HCT116 (cell line): ENCODE measurements at regions not wholly inside any gene's neighbourhood (a gene's known extent, or its start where the extent isn't known, plus 50 kb on each side); places are given as distances from the start of the nearest gene placed in this dataset.

Experiments used
- ATAC-seq: fragments of 200-7000 bp; cut with Tn5 transposase; 2 replicates; pipeline ENCODE4 v1.9.1; 2020; ENCODE audit warnings: mild to moderate bottlenecking, moderate library complexity
- BruUV-seq: library from RNA; stranded (reverse); fragments of 400-500 nt; replicated peaks from 2 replicates; lab custom pipeline; 2021; lab: Mats Ljungman, UMichigan
- CTCF ChIA-PET: fragments of 300-600 bp; sonication (Branson Sonifier 250); formaldehyde crosslinking; loops from one replicate; lab custom pipeline; 2021; ENCODE audit warnings: antibody characterized with exemption; lab: Charles Lee
- POLR2A ChIA-PET: fragments of 300-600, 350-600 bp; sonication (Branson Sonifier 250); formaldehyde crosslinking; loops from one replicate; lab custom pipeline; 2021; ENCODE audit warnings: antibody characterized with exemption; lab: Charles Lee
- RAD21 ChIA-PET, 2 experiments: fragments of 300-600 bp; sonication (Branson Sonifier 250); formaldehyde crosslinking; loops; one replicate each; lab custom pipeline; 2023; ENCODE audit warnings: low total read pairs in 2 of 2; ENCODE audit not compliant: uncharacterized antibody in 2 of 2, unreplicated experiment in 2 of 2, low non-redundant PET in 1 of 2; lab: Charles Lee
- DNase-seq: peaks from one replicate; pipeline ENCODE4 v3.0.0-alpha.2; 2010; ENCODE audit warnings: low read depth, low spot score
- H2AFZ ChIP-seq: fragments of 200-600 bp; shearing (Covaris generic), sonication (generic); 2 replicates; pipeline ENCODE4 v1.6.1; 2017; ENCODE audit warnings: low read depth, mixed run types, mixed read lengths, antibody characterized with exemption, low read length; ENCODE audit not compliant: poor library complexity, severe bottlenecking
- H3K27ac ChIP-seq: 2 replicates; pipeline ENCODE4 v1.5.1; 2012; ENCODE audit warnings: low read depth, low read length
- H3K27me3 ChIP-seq: fragments of 200-600 bp; sonication (generic); 2 replicates; pipeline ENCODE4 v1.6.1; 2016; ENCODE audit warnings: mixed run types, low read length, mixed read lengths; ENCODE audit not compliant: insufficient read depth
- H3K36me3 ChIP-seq, 2 experiments: fragments of 200-500 bp in 1 of 2; fragments of 200-600 bp in 1 of 2; sonication (Bioruptor generic) in 1 of 2; sonication (generic) in 1 of 2; 2 replicates each; pipeline versions ENCODE4 v1.5.1 to v1.6.1; 2014 to 2016; ENCODE audit warnings: low read length in 2 of 2, inconsistent platforms in 1 of 2, mixed read lengths in 1 of 2, mixed run types in 1 of 2; ENCODE audit not compliant: insufficient read depth in 2 of 2, control insufficient read depth in 1 of 2
- H3K4me1 ChIP-seq, 2 experiments: fragments of 200-600 bp in 1 of 2; sonication (generic) in 1 of 2; 2 replicates each; pipeline versions ENCODE4 v1.5.1 to v1.6.1; 2012 to 2017; ENCODE audit warnings: low read length in 2 of 2, inconsistent platforms in 1 of 2, mild to moderate bottlenecking in 1 of 2, mixed read lengths in 1 of 2, mixed run types in 1 of 2, moderate library complexity in 1 of 2; ENCODE audit not compliant: insufficient read depth in 2 of 2, control insufficient read depth in 1 of 2
- H3K4me2 ChIP-seq: fragments of 200-600 bp; sonication (generic); 2 replicates; pipeline ENCODE4 v1.6.1; 2017; ENCODE audit warnings: mixed run types, low read length, mixed read lengths
- H3K4me3 ChIP-seq, 2 experiments: fragments of 200-600 bp in 1 of 2; sonication (generic) in 1 of 2; replicated peaks in 1 of 2; 2 replicates each; pipeline ENCODE4 v1.5.1; 2011 to 2016; ENCODE audit warnings: low read length in 2 of 2, control low read depth in 1 of 2, low read depth in 1 of 2, mild to moderate bottlenecking in 1 of 2, mixed read lengths in 1 of 2, mixed run types in 1 of 2
- H3K79me2 ChIP-seq: fragments of 200-600 bp; sonication (generic); 2 replicates; pipeline ENCODE4 v1.6.1; 2017; ENCODE audit warnings: mild to moderate bottlenecking, mixed run types, low read length, moderate library complexity, mixed read lengths; ENCODE audit not compliant: insufficient read depth
- H3K9ac ChIP-seq: fragments of 200-600 bp; sonication (generic); 2 replicates; pipeline ENCODE4 v1.6.1; 2016; ENCODE audit warnings: low read length, mixed read lengths
- H3K9me2 ChIP-seq: fragments of 200-600 bp; sonication (generic), shearing (Covaris generic); 2 replicates; pipeline ENCODE4 v1.6.1; 2017; ENCODE audit warnings: mixed run types, mild to moderate bottlenecking, moderate library complexity; ENCODE audit not compliant: insufficient read depth
- H3K9me3 ChIP-seq, 2 experiments: fragments of 200-500 bp in 1 of 2; fragments of 200-600 bp in 1 of 2; sonication (Bioruptor generic) in 1 of 2; sonication (generic) in 1 of 2; 2 replicates each; pipeline ENCODE4 v1.6.1; 2014 to 2017; ENCODE audit warnings: low read length in 2 of 2, mixed read lengths in 2 of 2, inconsistent platforms in 1 of 2, low read depth in 1 of 2, mild to moderate bottlenecking in 1 of 2, mixed run types in 1 of 2, moderate library complexity in 1 of 2; ENCODE audit not compliant: control insufficient read depth in 1 of 2, insufficient read depth in 1 of 2
- H4K20me1 ChIP-seq: fragments of 200-600 bp; sonication (generic), shearing (Covaris generic); 2 replicates; pipeline ENCODE4 v1.6.1; 2017; ENCODE audit warnings: mixed run types, mild to moderate bottlenecking, moderate library complexity; ENCODE audit not compliant: insufficient read depth
- CBX3 ChIP-seq: IDR thresholded peaks from 2 replicates; pipeline ENCODE4 v1.6.1; 2012; ENCODE audit warnings: low read depth
- EGR1 ChIP-seq: IDR thresholded peaks from 2 replicates; pipeline ENCODE4 v1.6.1; 2012; ENCODE audit warnings: low read depth
- EZH2 ChIP-seq: fragments of 200-600 bp; sonication (generic); IDR thresholded peaks from 2 replicates; pipeline ENCODE4 v1.6.1; 2017; ENCODE audit warnings: antibody characterized with exemption, mixed run types
- EZH2phosphoT487 ChIP-seq: fragments of 200-600 bp; IDR thresholded peaks from 2 replicates; pipeline ENCODE4 v1.6.1; 2018; ENCODE audit warnings: antibody characterized with exemption, borderline replicate concordance
- FOSL1 ChIP-seq: IDR thresholded peaks from 2 replicates; pipeline ENCODE4 v1.6.1; 2012; ENCODE audit warnings: low read depth
- POLR2A ChIP-seq: IDR thresholded peaks from 2 replicates; pipeline ENCODE4 v1.7.0; 2011; ENCODE audit warnings: borderline replicate concordance; ENCODE audit not compliant: insufficient read depth, insufficient read length; ENCODE audit errors: extremely low read depth
- POLR2AphosphoS5 ChIP-seq: IDR thresholded peaks from 2 replicates; pipeline ENCODE4 v1.6.1; 2011; ENCODE audit warnings: mild to moderate bottlenecking, low read depth, low read length, moderate library complexity
- RAD21 ChIP-seq: IDR thresholded peaks from 2 replicates; pipeline ENCODE4 v1.6.1; 2012; ENCODE audit warnings: low read depth, mild to moderate bottlenecking
- SIN3A ChIP-seq: IDR thresholded peaks from 2 replicates; pipeline ENCODE4 v1.6.1; 2012; ENCODE audit warnings: low read depth
- SP1 ChIP-seq: IDR thresholded peaks from 2 replicates; pipeline ENCODE4 v1.6.1; 2012; ENCODE audit warnings: low read depth
- SRF ChIP-seq: IDR thresholded peaks from 2 replicates; pipeline ENCODE4 v1.6.1; 2012; ENCODE audit warnings: low read depth
- ZFX ChIP-seq: fragments of 450-650 bp; IDR thresholded peaks from 2 replicates; pipeline ENCODE4 v1.6.1; 2017
- intact Hi-C: fragments of 100-400 bp; cut with micrococcal nuclease; formaldehyde crosslinking; loops from 2 replicates; pipeline ENCODE4 v1.10.0; 2022
- TF ChIP-seq, protein P1 (sequence below): IDR thresholded peaks from 2 replicates; pipeline ENCODE4 v1.6.1; 2012

DNA sequence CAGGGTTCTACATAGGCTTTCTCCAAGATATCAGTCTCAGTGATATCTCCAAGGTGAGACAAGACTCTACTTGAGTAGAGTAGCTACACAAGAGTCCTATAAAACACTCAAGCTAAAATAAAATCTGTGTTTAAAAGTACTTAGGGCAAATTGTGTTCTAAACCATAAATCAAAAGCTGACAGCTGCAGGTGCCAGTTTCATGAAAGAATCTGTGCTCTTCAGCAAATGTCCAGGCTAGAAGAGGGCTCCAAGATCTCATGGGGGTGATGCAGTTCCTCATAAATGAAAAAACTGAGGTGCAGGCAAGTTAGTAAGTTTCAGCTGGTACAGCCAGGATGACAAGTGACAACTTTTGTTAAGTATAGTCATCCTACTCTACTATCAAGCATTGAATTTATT, 142.8 kb upstream of the TNPO1 start:
- Histone ChIP-seq H4K20me1 (no peaks in the 10 kb centered on the region), H3K9ac (no peak overlapping the region), H3K36me3 (no peaks in the 10 kb centered on the region), H3K9me2 (no peaks in the 10 kb centered on the region), H3K27ac (no peak overlapping the region), H3K79me2 (no peaks in the 10 kb centered on the region), H3K27me3 (no peaks in the 10 kb centered on the region), H3K4me1 (no peaks in the 10 kb centered on the region), H2AFZ (no peak overlapping the region), H3K4me2 (no peak overlapping the region), H3K9me3 (no peaks in the 10 kb centered on the region), H3K4me3 (no peak overlapping the region)
- ChIA-PET RAD21 (no interaction called here), CTCF (no interaction called here), POLR2A (no interaction called here)
- no TSS peak for BruUV-seq
- TF ChIP-seq, protein P1, sequence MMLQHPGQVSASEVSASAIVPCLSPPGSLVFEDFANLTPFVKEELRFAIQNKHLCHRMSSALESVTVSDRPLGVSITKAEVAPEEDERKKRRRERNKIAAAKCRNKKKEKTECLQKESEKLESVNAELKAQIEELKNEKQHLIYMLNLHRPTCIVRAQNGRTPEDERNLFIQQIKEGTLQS: no peak
- TF ChIP-seq EGR1 (no peak), SRF (no peak), POLR2AphosphoS5 (no peak)
- no peak for ATAC-seq
- intact Hi-C loops: no loop called here
- DNase-seq: no peak

DNA sequence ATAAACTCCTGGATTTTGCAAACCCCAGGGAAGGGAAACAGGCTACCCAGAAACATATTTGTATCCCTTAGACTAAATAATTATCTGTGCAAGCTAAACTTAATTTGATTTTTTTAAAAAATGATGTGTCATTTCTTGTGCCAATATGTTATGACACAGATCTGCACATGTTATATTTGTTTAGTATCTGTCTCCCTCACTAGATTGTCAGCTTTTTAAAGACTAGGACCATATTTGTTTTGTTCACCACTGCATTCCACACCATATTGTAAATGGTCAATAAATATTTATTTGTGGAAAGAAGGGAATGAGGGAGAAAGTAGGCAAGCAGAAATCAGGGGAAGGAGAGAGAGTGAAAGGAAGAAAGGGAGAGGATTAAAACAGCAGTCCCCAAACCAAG, 143.3 kb upstream of the TNPO1 start:
- Histone ChIP-seq H3K36me3 (no peaks in the 10 kb centered on the region), H2AFZ (no peak overlapping the region), H3K4me1 (no peaks in the 10 kb centered on the region), H3K9me3 (no peaks in the 10 kb centered on the region), H3K4me3 (no peak overlapping the region), H3K9me2 (no peaks in the 10 kb centered on the region), H3K4me2 (no peak overlapping the region), H4K20me1 (no peaks in the 10 kb centered on the region), H3K9ac (no peak overlapping the region), H3K27ac (no peak overlapping the region), H3K27me3 (no peaks in the 10 kb centered on the region), H3K79me2 (no peaks in the 10 kb centered on the region)
- no TSS peak for BruUV-seq
- intact Hi-C loops: no loop called here
- ChIA-PET CTCF (no interaction called here), POLR2A (no interaction called here), RAD21 (no interaction called here)
- TF ChIP-seq SIN3A: no peak
- no peak for TF ChIP-seq CBX3
- TF ChIP-seq ZFX: no peak
- TF ChIP-seq POLR2A: no peak
- TF ChIP-seq SP1: no peak
- no peak for TF ChIP-seq EZH2
- TF ChIP-seq RAD21: no peak
- TF ChIP-seq, protein P1: no peak
- TF ChIP-seq FOSL1: no peak
- TF ChIP-seq EZH2phosphoT487: no peak
- ATAC-seq: no peak
- DNase-seq: no peak
